ENCODE measurements at regions not wholly inside any gene's neighbourhood (a gene's known extent, or its start where the extent isn't known, plus 50 kb on each side); places are given as distances from the start of the nearest gene placed in this dataset.

- no peak for DNase-seq (ENCODE audit: low spot score in 2 of 2)
- no peak overlapping the region for H3K4me3 ChIP-seq
Measured at GRCh38 chr2:145687442-145688134, 1167.7 kb upstream of the ZEB2 start.

DNA sequence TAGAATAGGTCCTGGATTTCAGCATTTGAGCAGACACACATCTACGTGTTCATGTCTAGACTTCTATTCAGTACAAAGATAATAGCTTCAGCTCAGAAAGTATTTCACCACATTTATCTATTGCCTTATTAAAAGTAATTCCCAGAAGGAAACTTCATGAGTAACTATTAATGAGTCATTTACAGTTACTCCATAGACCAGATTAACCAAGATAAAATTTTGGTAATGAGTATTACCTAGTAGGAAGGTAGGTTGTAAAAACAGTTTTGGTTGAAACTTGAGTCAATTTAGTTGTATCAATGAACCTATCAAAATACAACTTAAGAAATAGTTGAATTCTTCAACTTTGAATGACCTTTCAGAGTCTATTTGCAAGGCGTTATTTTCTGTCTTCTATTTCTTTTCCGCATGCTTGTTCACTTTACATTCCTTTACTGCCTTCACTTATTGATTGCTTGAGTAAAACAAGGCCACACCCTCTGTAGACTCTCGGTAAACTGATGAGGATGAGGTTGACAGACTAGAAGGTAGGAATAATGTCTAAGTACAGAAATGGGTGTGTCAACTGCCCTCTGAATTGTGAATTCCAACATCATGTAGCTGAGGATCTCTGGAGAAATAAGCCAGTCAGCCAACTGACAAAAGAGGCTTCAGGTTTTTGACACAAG is 1165.6 kb upstream of the ZEB2 start:
- 76% methylated on average over 4 of the region's 4 CpGs for WGBS
- Histone ChIP-seq H3K27ac (no peak overlapping the region), H3K36me3 (no peaks in the 10 kb centered on the region), H3K27me3 (no peaks in the 10 kb centered on the region), H3K9me3 (no peaks in the 10 kb centered on the region), H3K4me3 (no peak overlapping the region), H3K4me1 (no peaks in the 10 kb centered on the region)
- no peak for DNase-seq (ENCODE audit: low spot score in 2 of 2)
- no peak for TF ChIP-seq POLR2AphosphoS5 (IDR thresholded peaks at IDR 0.05)
- TF ChIP-seq, protein P1, sequence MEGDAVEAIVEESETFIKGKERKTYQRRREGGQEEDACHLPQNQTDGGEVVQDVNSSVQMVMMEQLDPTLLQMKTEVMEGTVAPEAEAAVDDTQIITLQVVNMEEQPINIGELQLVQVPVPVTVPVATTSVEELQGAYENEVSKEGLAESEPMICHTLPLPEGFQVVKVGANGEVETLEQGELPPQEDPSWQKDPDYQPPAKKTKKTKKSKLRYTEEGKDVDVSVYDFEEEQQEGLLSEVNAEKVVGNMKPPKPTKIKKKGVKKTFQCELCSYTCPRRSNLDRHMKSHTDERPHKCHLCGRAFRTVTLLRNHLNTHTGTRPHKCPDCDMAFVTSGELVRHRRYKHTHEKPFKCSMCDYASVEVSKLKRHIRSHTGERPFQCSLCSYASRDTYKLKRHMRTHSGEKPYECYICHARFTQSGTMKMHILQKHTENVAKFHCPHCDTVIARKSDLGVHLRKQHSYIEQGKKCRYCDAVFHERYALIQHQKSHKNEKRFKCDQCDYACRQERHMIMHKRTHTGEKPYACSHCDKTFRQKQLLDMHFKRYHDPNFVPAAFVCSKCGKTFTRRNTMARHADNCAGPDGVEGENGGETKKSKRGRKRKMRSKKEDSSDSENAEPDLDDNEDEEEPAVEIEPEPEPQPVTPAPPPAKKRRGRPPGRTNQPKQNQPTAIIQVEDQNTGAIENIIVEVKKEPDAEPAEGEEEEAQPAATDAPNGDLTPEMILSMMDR (IDR thresholded peaks at IDR 0.05) = no peak
- TF ChIP-seq POLR2A (IDR thresholded peaks at IDR 0.05) = no peak
- no peak for TF ChIP-seq EP300 (IDR thresholded peaks at IDR 0.05)

More at GRCh38 chr2:145687442-145688134, 1167.7 kb upstream of the ZEB2 start:
- no peaks in the 10 kb centered on the region for H3K27me3 ChIP-seq
- WGBS = 43% methylated on average over 4 of the region's 4 CpGs
- no peaks in the 10 kb centered on the region for H3K9me3 ChIP-seq
- TF ChIP-seq POLR2AphosphoS5 (IDR thresholded peaks at IDR 0.05) (no peak), EP300 (IDR thresholded peaks at IDR 0.05) (no peak), POLR2A (IDR thresholded peaks at IDR 0.05) (no peak)
- TF ChIP-seq, protein P1 (IDR thresholded peaks at IDR 0.05) = no peak
- no peak overlapping the region for H3K27ac ChIP-seq
- H3K36me3 ChIP-seq = no peaks in the 10 kb centered on the region
- no peaks in the 10 kb centered on the region for H3K4me1 ChIP-seq

DNA sequence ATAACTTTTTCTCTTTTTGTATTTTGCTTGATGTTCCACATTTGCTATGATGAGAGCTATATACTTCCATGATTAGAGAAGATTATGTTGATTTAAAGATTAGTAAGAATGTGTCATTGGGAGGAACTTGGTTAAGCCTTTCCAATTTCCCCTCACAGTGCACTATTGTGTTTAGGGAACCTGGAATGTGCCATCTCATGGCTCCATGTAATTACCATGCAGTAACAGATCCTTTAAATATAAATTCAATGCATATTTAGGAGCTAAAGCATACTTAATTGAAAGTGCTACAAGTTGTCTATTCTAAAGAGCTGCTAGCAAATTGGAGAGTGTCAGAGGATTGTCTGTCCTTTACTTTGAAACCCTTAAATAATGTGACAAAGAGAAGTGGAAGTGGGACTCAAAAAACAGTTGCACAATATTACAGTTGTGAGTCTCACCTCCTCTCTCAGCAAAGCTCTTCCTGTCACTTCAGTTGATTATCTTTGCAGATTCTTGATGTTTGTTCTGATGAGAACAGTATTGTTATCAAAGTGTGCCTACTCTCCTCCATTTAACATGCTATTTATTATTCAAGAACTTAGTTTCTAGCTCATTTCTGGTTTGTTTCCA is 1162.7 kb upstream of the ZEB2 start:
- Histone ChIP-seq H3K27me3 (no peaks in the 10 kb centered on the region), H3K27ac (no peak overlapping the region), H3K4me3 (no peak overlapping the region), H3K4me1 (no peaks in the 10 kb centered on the region), H3K9me3 (no peaks in the 10 kb centered on the region), H3K36me3 (no peaks in the 10 kb centered on the region)
- DNase-seq (ENCODE audit: low spot score in 2 of 2) = no peak
- TF ChIP-seq EP300 (IDR thresholded peaks at IDR 0.05) (no peak), POLR2AphosphoS5 (IDR thresholded peaks at IDR 0.05) (no peak), POLR2A (IDR thresholded peaks at IDR 0.05) (no peak)
- TF ChIP-seq, protein P1 (IDR thresholded peaks at IDR 0.05) = no peak

GRCh38 chr2:145680276-145680675 is 1160.4 kb upstream of the ZEB2 start:
- H3K27ac ChIP-seq = no peak overlapping the region
- no peak for TF ChIP-seq EP300 (IDR thresholded peaks at IDR 0.05)
- TF ChIP-seq POLR2AphosphoS5 (IDR thresholded peaks at IDR 0.05) = no peak
- TF ChIP-seq POLR2A (IDR thresholded peaks at IDR 0.05) = no peak
- TF ChIP-seq, protein P1 (IDR thresholded peaks at IDR 0.05) = no peak
- H3K4me1 ChIP-seq = no peaks in the 10 kb centered on the region
- WGBS = 85% methylated on average over 2 of the region's 2 CpGs
- no peaks in the 10 kb centered on the region for H3K27me3 ChIP-seq
- H3K9me3 ChIP-seq = no peaks in the 10 kb centered on the region
- no peaks in the 10 kb centered on the region for H3K36me3 ChIP-seq
- no peak overlapping the region for H3K4me3 ChIP-seq
- no peak for DNase-seq (ENCODE audit: low spot score in 2 of 2)

DNA sequence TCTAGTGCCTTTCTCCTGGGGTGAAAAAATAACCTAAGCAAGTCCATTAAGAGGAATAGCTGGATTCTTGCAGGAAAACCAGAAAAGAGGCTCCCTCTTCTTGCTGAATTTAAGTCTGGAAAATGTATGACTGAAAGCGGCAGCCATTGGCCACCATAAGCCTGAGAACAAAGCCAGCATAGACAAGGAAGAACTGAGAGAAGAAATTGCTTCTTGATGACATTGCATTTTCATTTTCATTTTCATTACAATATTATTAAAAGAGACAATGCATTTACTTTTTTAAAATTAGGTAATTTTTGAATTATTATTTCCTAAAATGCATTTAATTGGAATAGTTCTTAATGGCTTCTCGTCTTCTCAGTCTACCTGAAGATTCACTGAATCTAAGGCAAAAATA is 1157.5 kb upstream of the ZEB2 start:
- H3K4me3 ChIP-seq = no peak overlapping the region
- no peaks in the 10 kb centered on the region for H3K9me3 ChIP-seq
- H3K27me3 ChIP-seq = no peaks in the 10 kb centered on the region
- no peaks in the 10 kb centered on the region for H3K4me1 ChIP-seq
- WGBS = 92% methylated on average over 2 of the region's 2 CpGs
- DNase-seq (ENCODE audit: low spot score in 2 of 2) = no peak
- H3K36me3 ChIP-seq = no peaks in the 10 kb centered on the region
- TF ChIP-seq POLR2A (IDR thresholded peaks at IDR 0.05) = no peak
- no peak for TF ChIP-seq POLR2AphosphoS5 (IDR thresholded peaks at IDR 0.05)
- TF ChIP-seq, protein P1 (IDR thresholded peaks at IDR 0.05) = no peak
- no peak for TF ChIP-seq EP300 (IDR thresholded peaks at IDR 0.05)
- no peak overlapping the region for H3K27ac ChIP-seq

All from suprapubic skin (tissue), 4 donors.